ENCODE measurements at regions not wholly inside any gene's neighbourhood (a gene's known extent, or its start where the extent isn't known, plus 50 kb on each side); places are given as distances from the start of the nearest gene placed in this dataset.

- DNase-seq (ENCODE audit: low read depth) = no peak
Observed at GRCh38 chr16:72226136-72226535, 54.2 kb upstream of the PMFBP1 start.

DNA sequence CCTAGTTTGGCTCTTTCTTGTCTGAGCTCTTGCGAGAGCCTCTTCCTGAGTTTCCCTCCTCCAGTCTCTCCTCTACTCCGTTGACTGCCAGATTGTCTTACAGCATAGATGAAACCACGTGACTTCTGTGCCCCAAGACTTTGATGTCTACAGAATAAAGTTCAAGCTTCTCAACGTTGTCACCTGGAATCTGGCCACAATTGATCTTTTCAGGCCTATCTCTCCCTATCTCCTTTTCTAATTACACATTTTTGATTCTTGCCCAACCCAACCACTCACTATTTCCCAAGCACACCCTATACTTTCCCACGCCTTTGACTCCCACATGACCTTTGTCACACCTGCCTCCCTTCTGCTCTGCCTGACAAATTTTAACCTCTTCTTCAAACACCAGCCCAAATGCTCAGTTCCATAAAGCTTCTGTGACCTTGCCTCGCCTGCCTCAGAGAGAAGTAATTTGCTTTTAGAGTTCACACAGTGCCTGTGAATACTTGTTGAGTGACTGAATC is 52.4 kb upstream of the PMFBP1 start:
- DNase-seq (ENCODE audit: low read depth) = no peak

DNA sequence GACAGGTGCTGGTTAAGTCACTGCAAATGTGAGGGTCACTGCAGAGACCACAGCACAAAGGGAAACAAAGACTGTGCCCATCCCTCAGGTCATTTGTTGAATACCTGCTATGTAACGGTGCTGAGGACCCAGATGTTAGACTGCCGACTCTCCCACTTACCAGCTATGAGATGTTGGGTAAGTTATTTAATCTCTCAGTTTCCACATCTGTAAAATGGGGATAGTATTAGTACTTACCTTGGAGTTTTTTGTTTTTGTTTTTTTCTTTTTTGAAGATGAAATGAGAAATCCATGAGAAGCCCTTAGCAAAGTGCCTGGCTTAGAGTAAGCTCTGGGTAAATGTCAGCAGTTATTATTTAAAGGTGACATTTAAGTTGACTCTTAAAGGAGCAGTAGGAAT is 50.5 kb upstream of the PMFBP1 start:
- no peak for DNase-seq (ENCODE audit: low read depth)

All from LHCN-M2 (cell line).